GM19438 (cell line): ENCODE measurements at regions not wholly inside any gene's neighbourhood (a gene's known extent, or its start where the extent isn't known, plus 50 kb on each side); places are given as distances from the start of the nearest gene placed in this dataset.

ENCODE experiments used
- ATAC-seq: cut with Tn5 transposase; IDR thresholded peaks from one replicate; pipeline ENCODE4 v1.9.1; 2021; ENCODE audit warnings: low read depth; ENCODE audit not compliant: unreplicated experiment

DNA sequence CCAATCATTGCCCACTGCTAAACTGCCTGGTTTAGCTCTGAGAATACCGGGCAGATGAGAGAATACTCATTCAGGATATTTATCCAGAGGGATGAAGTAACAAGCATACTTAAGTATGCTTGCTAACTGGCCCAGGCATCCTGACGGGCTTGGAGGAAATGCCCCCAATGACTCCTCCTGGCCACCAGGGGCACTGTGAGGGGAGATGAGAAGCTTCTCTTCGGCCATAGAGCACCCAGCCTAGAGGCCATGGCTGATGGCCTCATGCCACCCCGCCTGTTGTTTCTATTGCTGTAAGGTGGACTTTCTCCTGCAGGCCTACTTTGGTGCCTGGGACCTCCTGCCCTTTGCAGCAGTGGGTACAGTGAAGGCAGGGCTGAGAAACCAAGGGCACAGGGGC lies 134.5 kb upstream of the FSTL4 start:
- no peak for ATAC-seq

GRCh38 chr5:133744960-133745308 lies 132.6 kb upstream of the FSTL4 start:
- ATAC-seq = no peak

- no peak for ATAC-seq
Measured at GRCh38 chr5:133744051-133744959, 132.0 kb upstream of the FSTL4 start.

DNA sequence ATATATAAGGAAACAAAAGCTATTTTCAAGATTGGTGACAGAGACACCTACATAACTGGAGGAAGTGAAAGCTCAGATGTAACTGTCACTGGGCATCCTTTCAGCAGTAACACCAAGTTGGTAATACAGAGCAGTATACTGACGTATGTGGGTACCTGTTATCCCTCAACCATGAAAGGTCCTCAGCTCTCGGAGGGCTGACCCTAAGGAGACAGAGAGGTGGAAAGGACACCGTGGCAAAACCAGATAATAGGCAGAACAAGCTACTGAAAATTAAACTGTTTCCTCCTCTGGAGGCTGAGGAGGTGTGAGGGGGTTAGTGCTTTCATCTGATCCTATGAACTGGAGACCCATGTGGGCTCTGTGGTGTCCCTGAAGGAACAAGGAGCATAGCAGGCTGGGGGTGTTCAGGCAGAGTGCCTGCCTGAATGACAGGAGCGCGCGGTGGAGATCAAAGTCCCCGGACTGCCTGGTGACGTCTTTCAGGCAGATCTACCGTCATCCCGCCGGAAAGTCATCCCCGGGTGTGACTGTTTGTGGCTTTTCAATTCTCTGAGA lies 130.2 kb upstream of the FSTL4 start:
- no peak for ATAC-seq

- no peak for ATAC-seq
Measured at GRCh38 chr5:133741818-133742355, 129.5 kb upstream of the FSTL4 start.

GRCh38 chr5:133741396-133741795 lies 129.1 kb upstream of the FSTL4 start:
- no peak for ATAC-seq

GRCh38 chr5:133739181-133739780 lies 126.9 kb upstream of the FSTL4 start:
- no peak for ATAC-seq

GRCh38 chr5:133738271-133738670 lies 125.9 kb upstream of the FSTL4 start:
- ATAC-seq = no peak

GRCh38 chr5:133736512-133736911 lies 124.2 kb upstream of the FSTL4 start:
- ATAC-seq = no peak

- no peak for ATAC-seq
Measured at GRCh38 chr5:133735346-133735745, 123.0 kb upstream of the FSTL4 start.

DNA sequence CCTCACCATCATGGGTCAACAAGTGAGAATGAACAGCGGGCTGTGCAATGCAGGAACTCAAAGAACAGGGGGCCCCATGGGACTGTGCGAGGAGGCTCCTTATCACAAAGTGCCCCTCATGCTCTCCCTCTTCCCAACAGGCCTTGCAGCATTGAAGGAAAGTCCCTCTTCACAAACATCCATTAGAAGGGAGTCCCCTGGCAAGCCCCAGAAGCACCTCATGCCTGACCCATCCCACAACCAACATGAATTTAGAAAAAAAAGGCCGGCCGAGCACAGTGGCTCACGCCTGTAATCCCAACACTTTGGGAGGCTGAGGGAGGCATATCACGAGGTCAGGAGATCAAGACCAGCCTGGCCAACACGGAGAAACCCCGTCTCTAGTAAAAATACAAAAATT lies 122.6 kb upstream of the FSTL4 start:
- ATAC-seq = no peak

- no peak for ATAC-seq
Measured at GRCh38 chr5:133732536-133732935, 120.2 kb upstream of the FSTL4 start.

- no peak for ATAC-seq
Measured at GRCh38 chr5:133731951-133732350, 119.6 kb upstream of the FSTL4 start.

- ATAC-seq = no peak
Measured at GRCh38 chr5:133730866-133731265, 118.5 kb upstream of the FSTL4 start.

- ATAC-seq = no peak
Measured at GRCh38 chr5:133730346-133730745, 118.0 kb upstream of the FSTL4 start.

- no peak for ATAC-seq
Measured at GRCh38 chr5:133729800-133730199, 117.5 kb upstream of the FSTL4 start.

DNA sequence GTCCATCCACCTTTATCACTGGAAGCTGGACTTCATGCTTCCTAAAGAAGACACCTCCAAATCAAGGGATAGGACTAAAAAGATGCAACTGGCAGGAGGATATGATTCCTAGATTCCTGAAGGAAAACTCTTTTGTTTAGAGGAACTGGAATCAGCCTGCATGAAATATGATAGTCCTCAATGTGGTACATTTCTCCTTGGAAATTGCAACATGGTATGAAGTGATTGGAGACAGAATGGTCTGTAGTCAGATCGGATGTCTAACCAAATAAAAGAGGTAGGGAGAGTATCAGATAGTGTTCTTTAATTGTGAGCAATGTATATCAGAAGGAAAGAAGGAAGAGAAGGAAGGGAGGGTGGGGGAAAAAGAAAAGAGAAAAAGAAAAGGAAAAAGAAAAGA lies 116.1 kb upstream of the FSTL4 start:
- no peak for ATAC-seq

GRCh38 chr5:133727636-133728035 lies 115.3 kb upstream of the FSTL4 start:
- no peak for ATAC-seq

DNA sequence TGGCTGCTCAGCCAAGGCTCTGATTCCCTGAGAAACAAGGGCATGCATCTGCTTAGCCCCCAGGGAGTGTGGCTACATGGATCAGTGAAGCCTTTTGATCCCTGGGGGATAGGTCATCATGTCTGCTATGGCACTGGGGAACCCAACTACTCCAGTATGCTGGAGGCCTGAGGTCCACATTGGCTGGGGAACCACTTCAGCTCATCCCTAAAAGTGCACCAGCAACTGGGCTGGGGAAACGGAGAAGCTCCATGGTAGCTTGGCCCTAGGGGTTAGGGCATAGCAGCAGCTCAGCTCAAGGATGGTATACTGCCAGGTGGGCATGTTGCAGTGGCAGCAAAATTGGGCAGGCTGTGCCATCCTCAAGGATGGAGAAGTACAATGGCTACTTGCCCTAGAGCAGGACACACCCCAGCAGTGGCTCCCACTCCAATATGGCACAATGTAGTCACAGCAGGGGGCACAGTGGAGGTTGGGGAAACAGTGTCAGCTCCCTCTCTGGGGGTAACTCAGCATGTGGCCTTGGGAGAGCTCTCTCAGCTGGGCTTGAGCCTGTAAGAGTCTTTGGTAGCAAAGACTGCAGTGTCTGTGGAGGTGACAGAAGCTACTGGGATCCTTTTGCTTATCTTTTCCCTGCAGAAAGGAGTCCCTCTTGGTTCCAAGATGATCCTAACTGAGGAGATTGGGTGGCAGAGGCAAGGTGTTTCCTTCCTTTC lies 111.5 kb upstream of the FSTL4 start:
- no peak for ATAC-seq

DNA sequence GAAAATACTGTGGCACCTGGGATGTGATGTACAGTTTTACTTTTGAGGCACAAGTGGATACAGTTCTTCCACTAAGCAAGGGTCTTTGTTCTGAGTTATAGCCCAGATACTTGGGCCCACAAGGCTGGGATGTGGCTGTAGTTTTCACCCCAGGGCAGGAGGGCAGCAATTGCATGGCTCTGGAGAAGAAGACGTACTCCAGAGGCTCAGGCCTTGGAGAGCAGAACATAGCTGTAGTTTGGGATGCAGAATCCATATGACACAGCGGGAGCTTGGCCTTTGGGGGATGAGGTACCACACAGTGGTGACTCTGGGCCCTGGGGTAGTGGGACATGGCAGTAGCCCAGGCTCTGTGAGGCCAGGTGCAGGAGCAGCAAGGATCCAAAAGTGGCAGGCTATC lies 110.8 kb upstream of the FSTL4 start:
- ATAC-seq = no peak

GRCh38 chr5:133721365-133721764 lies 109.0 kb upstream of the FSTL4 start:
- no peak for ATAC-seq
